Stomach (tissue), 8 donors: ENCODE measurements at regions not wholly inside any gene's neighbourhood (a gene's known extent, or its start where the extent isn't known, plus 50 kb on each side); places are given as distances from the start of the nearest gene placed in this dataset.

Experiments used
- DNase-seq, 2 donors: peaks; one replicate each; pipeline versions ENCODE4 v3.0.0 to v3.0.0-alpha.2; 2013 to 2019
- H3K27ac ChIP-seq, 5 donors: fragments of 200-600 bp in 4 of 5; sonication (generic) in 4 of 5; one replicate each; pipeline ENCODE4 v1.5.1; 2013 to 2019; ENCODE audit warnings: mild to moderate bottlenecking in 1 of 5, moderate library complexity in 1 of 5
- H3K27me3 ChIP-seq, 3 donors: fragments of 200-600 bp; sonication (generic); one replicate each; pipeline ENCODE4 v1.5.1; 2017 to 2019; ENCODE audit warnings: mixed run types in 1 of 3
- H3K36me3 ChIP-seq, 4 donors: fragments of 200-600 bp; sonication (generic); 1 replicate in 3 of 4; 2 replicates in 1 of 4; pipeline ENCODE4 v1.5.1; 2016 to 2019
- H3K4me1 ChIP-seq, 4 donors: fragments of 200-600 bp; sonication (generic); one replicate each; pipeline ENCODE4 v1.5.1; 2016 to 2019
- H3K4me3 ChIP-seq, 4 donors: fragments of 200-600 bp; sonication (generic) in 3 of 4; one replicate each; pipeline ENCODE4 v1.5.1; 2016 to 2019; ENCODE audit warnings: mild to moderate bottlenecking in 1 of 4
- H3K9me3 ChIP-seq, 4 donors: fragments of 200-600 bp; sonication (generic); one replicate each; pipeline ENCODE4 v1.5.1; 2016 to 2019
- CTCF ChIP-seq, 7 experiments: fragments of 450-650 bp in 4 of 7; fragments of 200-600 bp in 3 of 7; sonication (generic) in 3 of 7; IDR thresholded peaks; one replicate each; pipeline ENCODE4 v1.5.1; 2016 to 2019; ENCODE audit warnings: antibody characterized with exemption in 7 of 7, control low read depth in 2 of 7, mild to moderate bottlenecking in 1 of 7
- EP300 ChIP-seq: sonication (generic); formaldehyde crosslinking; IDR thresholded peaks from one replicate; pipeline ENCODE4 v1.6.1; 2017; ENCODE audit warnings: antibody characterized with exemption
- POLR2A ChIP-seq, 4 donors: fragments of 450-650 bp; IDR thresholded peaks; one replicate each; pipeline ENCODE4 v1.6.1; 2016; ENCODE audit warnings: antibody characterized with exemption in 4 of 4, control low read depth in 2 of 4, mild to moderate bottlenecking in 1 of 4, moderate library complexity in 1 of 4
- POLR2AphosphoS5 ChIP-seq, 3 donors: sonication (generic); formaldehyde crosslinking; IDR thresholded peaks; one replicate each; pipeline ENCODE4 v1.6.1; 2016; ENCODE audit warnings: antibody characterized with exemption in 3 of 3
- WGBS, 5 donors: extraction: QIAGEN DNeasy Blood & Tissue Kit in 3 of 5; methylation state at CpG; one replicate each; pipeline versions ENCODE4 v1.1.5 to v1.1.7; 2013 to 2018; 5-methylcytosine and 5-hydroxymethylcytosine counted together
- intact Hi-C: fragments of 100-400 bp; cut with DNase I; formaldehyde crosslinking; loops from one replicate; pipeline ENCODE4 v1.15.1; 2023; ENCODE audit warnings: low total_unique reads
- donor health status: healthy with polysubstance abuse.
- donor health status: Bipolar disorder and iron deficiency.
- donor health status: healthy.

GRCh38 chr14:56023661-56024081 lies 94.5 kb upstream of the PELI2 start:
- no peak for TF ChIP-seq POLR2A (IDR thresholded peaks at IDR 0.05)
- TF ChIP-seq EP300 = no peak
- TF ChIP-seq CTCF (IDR thresholded peaks at IDR 0.05) = no peak
- no peak for TF ChIP-seq POLR2AphosphoS5 (IDR thresholded peaks at IDR 0.05)
- 75 to 91% (median 89%) methylated on average over 2 of the region's 2 CpGs for whole genome bisulfite sequencing, 5 donors
- intact Hi-C loops = no loop called here

GRCh38 chr14:56025191-56025590 lies 93.0 kb upstream of the PELI2 start:
- intact Hi-C loops = no loop called here
- WGBS, 5 donors = 27 to 48% (median 43%) methylated on average over 3 of the region's 3 CpGs
- Histone ChIP-seq H3K9me3 (no peaks in the 10 kb centered on the region), H3K4me3 (no peak overlapping the region), H3K27ac (no peak overlapping the region), H3K36me3 (no peaks in the 10 kb centered on the region), H3K4me1 (no peaks in the 10 kb centered on the region), H3K27me3 (no peaks in the 10 kb centered on the region)
- TF ChIP-seq EP300 (no peak), CTCF (IDR thresholded peaks at IDR 0.05) (no peak), POLR2AphosphoS5 (IDR thresholded peaks at IDR 0.05) (peak in 2 of 3 donors; percentile 39 to 58)
- DNase-seq = peak in 1 of 2 donors; percentile 54

More at GRCh38 chr14:56023661-56024081, 94.5 kb upstream of the PELI2 start:
- Histone ChIP-seq H3K4me1 (no peaks in the 10 kb centered on the region), H3K9me3 (no peaks in the 10 kb centered on the region), H3K27me3 (no peaks in the 10 kb centered on the region), H3K27ac (no peak overlapping the region), H3K4me3 (no peak overlapping the region), H3K36me3 (no peaks in the 10 kb centered on the region)
- DNase-seq = no peak

GRCh38 chr14:56026506-56026905 lies 91.7 kb upstream of the PELI2 start:
- no peak overlapping the region for H3K27ac ChIP-seq
- no peaks in the 10 kb centered on the region for H3K4me1 ChIP-seq
- no peaks in the 10 kb centered on the region for H3K9me3 ChIP-seq
- DNase-seq = no peak
- TF ChIP-seq EP300 (no peak), POLR2AphosphoS5 (IDR thresholded peaks at IDR 0.05) (no peak), CTCF (IDR thresholded peaks at IDR 0.05) (no peak), POLR2A (IDR thresholded peaks at IDR 0.05) (no peak)
- no peak overlapping the region for H3K4me3 ChIP-seq
- intact Hi-C loops = no loop called here
- WGBS, 5 donors = 33 to 100% (median 44%) methylated on average over 1 of the region's 1 CpG
- H3K36me3 ChIP-seq = no peaks in the 10 kb centered on the region
- H3K27me3 ChIP-seq = no peaks in the 10 kb centered on the region

GRCh38 chr14:56027421-56027820 lies 90.8 kb upstream of the PELI2 start:
- WGBS, 5 donors = 87 to 97% (median 94%) methylated on average over 1 of the region's 1 CpG
- Histone ChIP-seq H3K36me3 (no peaks in the 10 kb centered on the region), H3K9me3 (no peaks in the 10 kb centered on the region), H3K4me3 (no peak overlapping the region), H3K4me1 (no peaks in the 10 kb centered on the region), H3K27me3 (no peaks in the 10 kb centered on the region), H3K27ac (no peak overlapping the region)
- TF ChIP-seq POLR2AphosphoS5 (IDR thresholded peaks at IDR 0.05) = no peak
- TF ChIP-seq EP300 = no peak
- no peak for TF ChIP-seq POLR2A (IDR thresholded peaks at IDR 0.05)
- no peak for TF ChIP-seq CTCF (IDR thresholded peaks at IDR 0.05)
- no peak for DNase-seq
- intact Hi-C loops = no loop called here
